ENCODE measurements at regions not wholly inside any gene's neighbourhood (a gene's known extent, or its start where the extent isn't known, plus 50 kb on each side); places are given as distances from the start of the nearest gene placed in this dataset.

DNA sequence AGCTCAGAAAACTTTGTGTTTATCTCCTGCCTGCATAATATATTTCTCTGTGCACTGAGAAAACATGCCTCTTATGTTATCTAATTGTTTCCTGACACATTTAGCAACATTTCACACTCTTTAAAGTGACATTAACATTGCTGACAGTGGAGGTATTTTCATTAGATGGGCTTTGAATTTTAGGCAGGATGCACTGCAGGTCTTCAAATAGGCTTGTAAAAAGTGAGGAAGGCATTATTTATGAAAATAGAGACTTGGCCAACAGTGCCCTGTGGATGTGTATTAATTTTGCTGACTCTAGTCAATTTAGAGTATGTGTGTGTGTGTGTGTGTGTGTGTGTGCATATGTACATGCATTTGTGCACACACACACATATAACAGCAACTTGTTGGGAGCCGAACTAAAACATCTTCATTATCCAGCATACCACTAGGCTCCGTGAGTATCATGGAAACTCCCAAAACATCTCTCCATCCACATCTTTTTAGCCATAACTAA lies 429.5 kb upstream of the WWC1 start:
- DNase-seq (ENCODE audit: low read depth), result no peak

GRCh38 chr5:167863883-167864282 lies 427.6 kb upstream of the WWC1 start:
- no peak for DNase-seq (ENCODE audit: low read depth)

GRCh38 chr5:167864801-167865200 lies 426.6 kb upstream of the WWC1 start:
- no peak for DNase-seq (ENCODE audit: low read depth)

DNA sequence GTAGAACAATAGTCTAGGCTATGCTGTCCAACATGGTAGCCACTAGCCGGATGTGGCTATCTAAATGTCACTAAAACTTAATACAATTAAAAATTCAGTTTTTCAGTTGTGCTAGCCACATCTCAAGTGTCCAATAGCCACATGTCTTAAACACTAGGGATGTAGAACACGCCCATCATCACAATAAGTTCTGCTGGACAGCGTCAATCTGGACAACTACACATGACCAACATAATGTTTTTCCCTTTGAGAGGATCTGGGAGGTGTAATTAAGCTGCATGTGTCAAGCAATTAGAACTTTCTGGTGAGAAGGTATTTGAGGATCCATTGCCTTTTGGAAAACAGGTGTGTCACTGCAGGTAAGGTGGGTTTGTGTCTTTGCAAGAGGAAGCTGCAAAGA lies 424.6 kb upstream of the WWC1 start:
- DNase-seq (ENCODE audit: low read depth), result no peak

- DNase-seq (ENCODE audit: low read depth), result no peak
These were observed 424.2 kb upstream of the WWC1 start for GRCh38 chr5:167867281-167867680.

DNA sequence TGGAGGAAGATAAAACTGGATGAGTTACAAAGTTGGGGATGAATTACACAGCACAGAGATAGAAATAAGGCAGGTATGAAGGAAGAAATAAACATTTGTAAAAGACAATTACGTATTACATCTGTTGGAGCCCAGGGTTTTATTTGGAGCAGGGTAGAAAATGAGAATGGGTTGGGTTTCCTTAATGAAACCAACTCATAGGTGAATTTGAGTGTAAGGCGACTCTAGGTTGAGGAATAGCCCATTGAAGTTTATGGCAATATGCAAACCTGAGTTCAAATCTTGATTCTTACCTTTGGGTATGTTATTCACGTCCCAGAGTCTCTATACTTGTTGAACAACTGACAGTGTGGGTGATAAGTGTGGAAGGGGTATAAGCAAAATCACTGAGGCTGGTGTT lies 422.3 kb upstream of the WWC1 start:
- no peak for DNase-seq (ENCODE audit: low read depth)

GRCh38 chr5:167870055-167870454 lies 421.4 kb upstream of the WWC1 start:
- no peak for DNase-seq (ENCODE audit: low read depth)

GRCh38 chr5:167871091-167871490 lies 420.4 kb upstream of the WWC1 start:
- no peak for DNase-seq (ENCODE audit: low read depth)

GRCh38 chr5:167872791-167873190 lies 418.7 kb upstream of the WWC1 start:
- no peak for DNase-seq (ENCODE audit: low read depth)

GRCh38 chr5:167877114-167877722 lies 414.2 kb upstream of the WWC1 start:
- DNase-seq (ENCODE audit: low read depth), result no peak

- DNase-seq (ENCODE audit: low read depth), result no peak
These were observed 413.5 kb upstream of the WWC1 start for GRCh38 chr5:167877924-167878323.

GRCh38 chr5:167880420-167880819 lies 411.0 kb upstream of the WWC1 start:
- DNase-seq (ENCODE audit: low read depth), result no peak

DNA sequence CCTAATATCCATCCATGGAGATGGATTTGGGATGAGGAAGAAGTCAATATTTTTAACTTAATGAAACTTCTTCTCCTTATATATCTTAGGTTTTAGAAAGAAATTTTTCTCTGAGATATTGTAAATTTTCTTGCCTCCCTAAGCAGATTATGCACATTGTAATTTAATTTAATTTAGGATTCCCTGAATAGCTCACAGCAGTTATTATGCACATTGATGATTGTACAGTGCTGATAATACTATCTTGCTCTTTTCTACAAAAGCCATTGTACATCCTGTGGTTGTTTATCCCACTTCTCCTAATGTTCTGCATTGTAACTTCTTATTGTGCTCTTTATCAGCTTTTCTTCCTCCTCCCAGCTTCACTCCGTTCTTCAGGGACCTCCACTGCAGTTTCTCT lies 410.4 kb upstream of the WWC1 start:
- DNase-seq (ENCODE audit: low read depth), result no peak

DNA sequence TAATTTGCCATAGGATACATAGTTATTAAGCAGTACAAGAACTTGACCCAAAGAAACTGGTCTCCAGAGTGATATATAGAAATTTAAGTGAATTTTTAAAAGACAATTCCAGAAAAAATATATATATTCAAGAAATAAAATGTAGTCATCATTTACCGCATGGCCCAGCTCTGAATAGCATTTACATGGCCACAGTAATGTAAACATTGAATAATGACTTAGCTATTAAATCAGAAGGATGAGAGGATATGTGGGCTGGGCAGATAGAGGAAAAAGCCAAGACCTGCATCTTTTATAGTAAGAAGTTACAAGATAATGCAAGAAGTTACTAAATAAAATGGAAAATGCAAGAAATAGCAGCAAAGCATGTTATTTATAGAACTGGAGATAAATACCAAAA lies 405.2 kb upstream of the WWC1 start:
- no peak for DNase-seq (ENCODE audit: low read depth)

- no peak for DNase-seq (ENCODE audit: low read depth)
These were observed 403.1 kb upstream of the WWC1 start for GRCh38 chr5:167888393-167888792.

DNA sequence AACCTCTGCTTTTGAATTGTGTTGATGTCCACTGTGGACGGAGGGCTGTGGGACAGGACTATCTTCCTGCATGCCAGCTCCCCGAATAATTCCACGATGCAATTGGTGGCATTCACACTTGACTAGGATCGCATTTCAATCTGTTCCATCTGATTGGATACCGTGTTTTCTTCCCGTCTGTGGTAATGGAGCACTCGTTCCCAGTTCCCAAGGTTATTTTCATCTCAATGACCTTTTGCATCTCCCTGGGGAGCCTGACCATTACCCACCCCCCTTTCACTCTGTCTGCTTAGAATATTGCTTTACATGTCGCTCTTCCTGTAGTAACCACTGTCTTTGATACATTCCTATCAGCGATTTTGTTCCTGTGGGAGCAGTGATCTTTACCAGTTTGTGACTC lies 402.2 kb upstream of the WWC1 start:
- DNase-seq (ENCODE audit: low read depth), result no peak

- no peak for DNase-seq (ENCODE audit: low read depth)
These were observed 398.9 kb upstream of the WWC1 start for GRCh38 chr5:167892352-167893115.

- DNase-seq (ENCODE audit: low read depth), result no peak
These were observed 398.2 kb upstream of the WWC1 start for GRCh38 chr5:167893271-167893670.

- no peak for DNase-seq (ENCODE audit: low read depth)
These were observed 396.6 kb upstream of the WWC1 start for GRCh38 chr5:167894631-167895472.

DNA sequence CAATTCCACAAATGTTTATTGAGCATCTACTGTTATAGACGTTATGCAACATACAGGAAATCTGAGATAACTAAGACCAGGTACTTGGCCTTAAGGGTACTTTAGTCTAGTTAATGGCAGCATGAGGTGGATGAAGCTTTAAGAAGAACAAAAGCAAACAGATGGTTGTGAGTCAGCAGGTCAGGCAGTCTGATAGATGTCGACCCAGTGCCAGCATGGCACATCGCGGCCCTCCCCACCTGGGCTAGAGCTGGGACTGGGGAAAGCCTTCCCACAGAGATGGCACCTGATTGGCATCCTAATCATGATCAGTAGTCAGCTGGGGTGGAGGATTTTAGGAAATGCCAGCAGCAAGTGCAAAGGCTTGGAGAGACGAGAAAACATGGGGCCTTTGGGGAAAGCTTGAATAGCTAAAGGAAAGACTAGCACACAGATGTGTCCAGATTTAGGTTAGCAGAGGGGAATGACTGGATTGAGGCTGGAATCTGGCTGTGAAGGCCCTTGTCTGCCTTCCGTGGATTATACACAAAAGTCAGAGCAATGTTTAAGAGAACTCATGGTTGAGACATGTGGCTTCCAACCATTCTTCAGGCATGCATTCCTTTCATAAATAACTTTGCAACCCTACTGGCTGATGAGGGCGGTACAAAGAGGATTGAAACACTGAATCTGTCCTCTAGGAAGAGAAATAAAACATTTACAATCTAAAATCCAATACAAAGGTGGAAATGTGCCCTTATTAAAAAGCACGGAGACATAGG lies 395.4 kb upstream of the WWC1 start:
- DNase-seq (ENCODE audit: low read depth), result no peak

DNA sequence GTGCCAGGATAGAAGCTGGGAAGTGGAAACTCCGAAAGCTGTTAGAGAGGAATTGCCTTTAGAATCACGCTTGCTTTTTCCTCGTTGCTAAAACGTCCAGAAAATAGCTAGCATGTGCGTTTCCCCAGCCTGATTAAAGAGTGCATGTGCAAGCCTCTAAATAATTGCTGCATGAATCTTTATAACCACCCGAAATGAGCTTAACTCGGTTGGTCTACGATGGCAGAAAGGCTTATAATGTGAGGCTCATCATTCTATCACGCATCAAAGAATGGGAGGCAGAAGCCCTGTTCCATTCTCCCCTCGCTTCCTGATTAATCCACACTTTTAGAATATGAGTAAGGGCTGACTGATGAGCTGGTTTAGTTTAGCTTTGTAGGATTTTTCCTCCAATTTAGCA lies 394.6 kb upstream of the WWC1 start:
- DNase-seq (ENCODE audit: low read depth), result no peak

DNA sequence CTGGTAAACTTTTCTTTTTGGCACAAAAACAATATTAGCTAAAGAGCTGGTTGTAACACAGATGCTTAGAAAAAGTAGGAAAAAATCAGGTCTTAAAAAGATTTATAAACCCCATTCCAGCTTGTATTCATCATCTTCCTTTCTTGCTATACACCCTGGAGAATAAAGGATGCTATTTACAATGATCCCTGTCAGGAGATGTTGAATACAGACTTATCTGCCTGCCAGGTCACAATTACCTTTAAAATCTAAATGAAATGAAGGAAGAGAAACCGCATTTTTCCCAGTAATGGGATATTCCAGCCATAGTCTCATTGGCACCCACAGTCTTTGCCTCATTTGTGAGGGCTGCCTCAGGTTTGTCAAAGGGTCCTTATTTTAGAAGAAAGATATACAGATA lies 394.1 kb upstream of the WWC1 start:
- DNase-seq (ENCODE audit: low read depth), result no peak

Measured in stimulated activated CD8-positive, alpha-beta memory T cell treated with anti-CD3 and anti-CD28 coated beads, Interleukin-15, amount 100 ng/mL, for 1 hour (primary cell).